ENCODE measurements at regions not wholly inside any gene's neighbourhood (a gene's known extent, or its start where the extent isn't known, plus 50 kb on each side); places are given as distances from the start of the nearest gene placed in this dataset.
A peak's percentile ranks its signal among the peaks of the same experiment; 100 is the strongest.
"Not testable (repeated sequence)": the region's sequence is repeated elsewhere in the genome, so short reads cannot be mapped to it uniquely, and the experiment has no call there.

- not testable (repeated sequence) for DNase-seq
Measured at GRCh38 chr11:98424773-98425172, 596.0 kb upstream of the CNTN5 start.

DNA sequence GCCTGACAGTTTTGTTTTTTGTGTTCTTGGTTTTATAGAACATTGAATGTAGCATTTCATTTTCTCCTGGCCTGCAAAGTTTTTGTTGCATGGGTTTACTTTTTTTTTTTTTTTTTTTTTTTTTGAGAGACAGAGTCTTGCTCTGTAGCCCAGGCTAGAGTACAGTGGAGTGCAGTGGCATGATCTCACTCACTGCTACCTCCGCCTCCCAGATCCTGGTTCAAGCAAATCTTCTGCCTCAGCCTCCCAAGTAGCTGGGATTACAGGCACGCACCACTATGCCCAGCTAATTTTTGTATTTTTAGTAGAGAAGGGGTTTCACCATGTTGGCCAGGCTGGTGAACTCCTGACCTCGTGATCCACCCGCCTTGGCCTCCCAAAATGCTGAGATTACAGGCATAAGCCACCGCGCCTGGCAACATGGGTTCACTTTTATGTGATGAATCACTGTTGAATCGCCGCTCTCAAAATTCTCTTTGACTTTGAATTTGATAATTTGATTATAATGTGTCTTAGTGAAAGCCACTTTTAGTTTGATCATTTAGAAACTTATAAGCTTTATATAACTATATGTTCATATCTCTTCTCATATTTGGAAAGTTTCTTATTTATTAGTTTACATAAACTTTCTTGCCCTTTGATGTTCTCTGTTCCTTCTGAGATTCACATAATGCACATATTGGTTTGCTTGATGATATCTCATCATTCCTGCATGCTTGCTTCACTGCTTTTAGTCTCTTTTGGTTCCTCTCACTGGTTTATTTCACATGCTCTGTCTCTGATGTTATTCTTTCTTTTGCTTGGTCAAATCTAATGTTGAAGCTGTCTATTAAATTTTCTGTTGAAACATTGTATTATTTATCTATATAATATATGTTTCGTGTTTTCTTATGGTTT lies 589.0 kb upstream of the CNTN5 start:
- no peak for DNase-seq

GRCh38 chr11:98434296-98434695 lies 586.5 kb upstream of the CNTN5 start:
- DNase-seq: peak; percentile 13

DNA sequence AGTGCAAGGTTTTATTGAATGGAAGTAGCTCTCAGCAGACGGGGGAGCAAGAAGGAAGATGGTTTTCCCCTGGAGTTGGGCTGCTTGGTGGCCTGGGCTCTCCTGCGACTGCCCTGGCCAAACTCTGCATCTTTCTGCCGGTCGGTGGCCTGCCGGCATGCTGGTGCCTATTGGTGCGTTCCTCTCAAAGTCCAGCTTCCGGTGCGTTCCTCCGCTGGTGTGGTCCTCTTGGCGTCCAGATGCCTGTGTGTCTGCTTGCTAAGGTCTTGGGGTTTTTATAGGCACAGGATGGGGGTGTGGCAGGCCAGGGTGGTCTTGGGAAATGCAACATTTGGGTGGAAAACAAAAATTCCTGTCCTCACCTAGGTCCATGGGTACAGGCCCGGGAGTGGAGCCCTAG lies 567.4 kb upstream of the CNTN5 start:
- no peak for DNase-seq

GRCh38 chr11:98455500-98456307 lies 565.0 kb upstream of the CNTN5 start:
- DNase-seq: no peak

DNA sequence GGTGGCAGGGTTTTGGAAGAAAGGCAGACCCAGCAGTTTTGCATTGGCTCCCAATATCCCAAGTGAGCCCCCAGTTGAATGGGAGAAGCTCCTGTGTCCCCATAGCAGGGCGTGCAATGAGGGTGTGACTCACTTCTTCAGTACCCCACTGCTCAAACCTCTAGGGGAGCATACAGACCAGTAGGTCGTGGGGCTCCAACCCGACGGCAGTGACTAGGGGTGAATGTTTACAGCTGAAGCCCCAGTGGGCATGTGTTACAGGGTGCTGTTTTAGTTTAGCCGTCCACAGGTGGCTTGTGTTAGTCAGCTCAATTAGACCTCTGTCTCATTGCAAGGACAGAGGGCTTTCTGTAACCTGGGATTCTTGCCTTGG lies 564.5 kb upstream of the CNTN5 start:
- DNase-seq: no peak

GRCh38 chr11:98495016-98495415 lies 525.7 kb upstream of the CNTN5 start:
- DNase-seq: no peak

DNA sequence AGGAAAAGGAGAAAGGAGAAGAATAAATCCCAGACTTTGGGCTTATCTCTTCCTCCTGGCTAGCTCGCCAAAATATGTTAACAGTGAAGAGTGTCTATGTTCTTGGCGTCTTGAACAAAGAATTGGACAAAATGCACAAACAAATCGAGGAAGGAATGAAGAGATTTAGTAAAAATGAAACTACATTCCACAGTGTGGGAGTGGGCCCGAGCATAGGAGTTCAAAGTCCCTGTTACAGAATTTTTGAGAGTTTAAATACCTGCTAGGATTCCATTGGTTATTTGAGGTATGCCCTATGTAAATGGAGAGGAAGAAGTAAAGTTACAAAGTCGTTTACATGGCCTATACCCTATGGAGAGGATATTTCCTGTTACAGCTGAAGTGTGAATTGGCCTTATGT lies 525.1 kb upstream of the CNTN5 start:
- no peak for DNase-seq

- no peak for DNase-seq
Measured at GRCh38 chr11:98507208-98507607, 513.5 kb upstream of the CNTN5 start.

- DNase-seq: no peak
Measured at GRCh38 chr11:98512938-98513337, 507.8 kb upstream of the CNTN5 start.

GRCh38 chr11:98531576-98531975 lies 489.2 kb upstream of the CNTN5 start:
- DNase-seq: no peak

DNA sequence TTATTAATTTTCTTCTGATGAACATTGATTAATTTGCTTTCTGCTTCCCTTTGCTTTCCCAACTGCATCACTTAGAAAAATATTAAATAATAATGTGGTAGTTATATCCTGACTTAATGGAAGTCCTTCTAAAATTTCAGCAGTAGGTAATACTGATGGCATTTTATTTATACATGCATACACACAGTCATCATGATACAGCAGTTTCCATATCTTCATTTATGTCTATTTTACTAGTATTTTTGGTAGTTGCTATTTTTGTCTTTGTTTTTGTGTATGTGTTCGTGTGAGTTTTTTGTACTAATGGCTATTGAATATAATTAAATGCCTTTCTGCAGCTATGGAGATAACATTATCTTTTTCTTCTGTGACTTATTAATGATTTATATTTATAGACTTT lies 484.7 kb upstream of the CNTN5 start:
- no peak for DNase-seq

DNA sequence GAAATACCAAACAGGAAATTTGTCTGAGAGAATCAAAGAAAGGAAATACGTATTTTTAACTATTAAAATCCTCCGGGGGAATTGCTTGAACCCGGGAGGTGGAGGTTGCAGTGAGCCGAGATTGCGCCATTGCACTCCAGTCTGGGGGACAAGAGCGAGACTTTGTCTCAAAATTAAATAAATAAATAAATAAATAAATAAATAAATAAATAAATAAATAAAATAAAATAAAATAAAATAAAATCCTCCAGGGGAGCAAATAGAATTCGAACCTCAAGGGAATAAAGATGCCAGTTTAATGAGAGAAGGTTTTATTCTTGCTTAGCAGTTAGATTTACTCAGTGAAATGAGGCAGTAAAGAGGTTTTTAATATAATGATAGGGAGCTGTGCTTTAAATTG lies 482.4 kb upstream of the CNTN5 start:
- not testable (repeated sequence) for DNase-seq

DNA sequence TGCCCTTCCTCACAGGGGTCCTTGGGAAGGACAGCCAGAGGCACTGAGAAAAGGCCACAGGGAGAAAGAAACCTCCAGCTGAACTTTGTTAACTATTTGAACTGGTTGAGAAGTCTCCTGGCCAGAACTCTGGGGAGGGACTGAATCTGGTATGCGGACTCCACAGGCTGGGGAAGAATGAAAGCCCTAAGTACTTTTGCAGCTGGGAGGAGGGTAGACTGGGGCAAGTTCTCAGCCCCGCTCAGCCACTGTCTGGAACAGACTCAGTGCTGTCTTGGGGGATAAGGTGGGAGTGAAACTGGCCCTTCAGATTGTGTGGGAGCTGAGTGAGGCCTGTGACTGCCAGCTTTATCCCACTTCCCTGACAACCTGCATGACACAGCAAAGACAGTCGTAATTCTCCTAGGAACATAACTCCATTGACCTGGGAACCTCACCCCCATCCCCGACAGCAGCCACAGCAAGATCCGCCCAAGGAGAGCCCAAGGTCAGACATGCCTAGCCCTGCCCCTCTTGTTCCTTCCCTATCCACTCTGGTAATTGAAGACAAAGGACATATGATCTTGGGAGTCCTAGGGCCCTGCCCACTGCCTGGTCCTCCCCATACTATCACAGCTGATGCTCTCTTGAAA lies 475.1 kb upstream of the CNTN5 start:
- no peak for DNase-seq

- no peak for DNase-seq
Measured at GRCh38 chr11:98549571-98549970, 471.2 kb upstream of the CNTN5 start.

DNA sequence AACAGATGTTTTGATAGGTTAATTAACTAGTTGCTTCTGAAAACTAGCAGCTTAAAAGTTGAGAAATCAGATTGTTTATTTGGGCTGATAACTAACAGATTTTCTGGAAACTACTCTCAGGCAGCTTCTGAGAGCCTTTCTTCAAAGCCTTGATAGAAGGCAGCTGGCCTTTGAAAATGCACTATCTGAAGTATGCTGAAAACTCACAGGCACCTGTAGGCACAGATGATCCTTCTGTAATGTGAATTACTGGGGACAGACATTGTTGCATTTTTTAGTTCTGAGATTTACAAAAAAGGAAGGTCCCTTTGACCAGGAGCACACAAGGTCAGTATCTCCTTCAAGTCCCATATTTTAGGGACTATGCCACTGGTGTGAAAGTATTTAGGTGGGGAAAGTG lies 460.8 kb upstream of the CNTN5 start:
- DNase-seq: no peak

DNA sequence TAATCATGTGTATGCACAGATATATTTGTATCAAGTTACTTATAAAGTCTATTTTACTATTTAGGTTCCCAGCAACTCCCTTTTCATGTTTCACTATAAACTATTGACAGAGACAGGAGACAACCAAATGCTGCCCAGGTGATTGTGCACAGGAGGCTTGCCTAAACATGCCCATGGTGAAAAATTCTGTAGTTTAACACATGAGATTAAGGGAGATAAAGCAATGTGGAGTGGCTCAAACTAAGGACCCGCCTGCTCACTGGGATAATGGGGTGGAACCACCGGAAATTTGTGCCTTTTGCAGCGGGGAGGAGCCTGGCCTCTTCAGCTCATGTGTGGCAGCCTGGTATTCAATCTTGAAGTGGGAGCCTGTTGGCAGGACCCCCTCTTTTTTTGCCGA lies 459.5 kb upstream of the CNTN5 start:
- DNase-seq: no peak

DNA sequence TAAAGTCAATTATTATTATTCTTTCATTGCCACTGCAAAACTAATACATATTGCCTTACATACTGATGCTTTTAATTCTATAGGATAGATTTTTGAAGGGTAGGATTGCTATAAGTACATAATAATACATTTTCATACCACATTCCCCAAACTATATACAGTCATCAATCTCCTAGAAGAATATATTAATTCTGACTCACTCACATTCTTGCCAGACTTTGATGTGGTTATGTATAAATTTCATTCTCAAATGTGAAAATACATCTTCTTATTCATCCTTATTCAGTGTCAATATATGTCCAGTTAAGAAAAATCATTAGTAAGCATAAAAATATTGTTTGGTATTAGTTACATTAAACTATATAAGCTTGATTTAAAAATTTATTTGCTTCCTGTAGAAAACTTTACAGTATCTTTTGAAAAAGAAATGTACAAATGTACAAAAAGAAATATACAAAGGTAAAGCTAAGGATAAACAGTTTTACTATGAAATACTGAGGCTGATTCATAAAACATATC lies 458.8 kb upstream of the CNTN5 start:
- DNase-seq: no peak

DNA sequence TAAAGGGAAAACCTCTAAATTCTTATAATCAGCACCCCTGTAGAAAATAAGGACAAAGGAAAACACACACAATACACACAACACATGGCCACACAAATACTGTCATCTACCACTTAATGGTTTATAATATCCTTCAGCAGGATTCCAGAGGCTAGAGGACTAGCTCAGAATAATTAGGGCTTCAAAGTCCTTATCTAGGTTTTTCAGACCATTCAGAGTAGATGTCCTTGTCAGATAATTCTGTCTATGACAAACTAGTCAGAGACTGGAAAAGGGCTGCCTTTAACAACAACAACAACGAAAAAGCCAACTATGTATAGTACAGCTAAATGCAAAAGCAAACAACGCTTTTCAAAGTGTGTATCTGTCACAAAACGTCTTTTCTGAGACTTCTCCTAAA lies 456.5 kb upstream of the CNTN5 start:
- no peak for DNase-seq

DNA sequence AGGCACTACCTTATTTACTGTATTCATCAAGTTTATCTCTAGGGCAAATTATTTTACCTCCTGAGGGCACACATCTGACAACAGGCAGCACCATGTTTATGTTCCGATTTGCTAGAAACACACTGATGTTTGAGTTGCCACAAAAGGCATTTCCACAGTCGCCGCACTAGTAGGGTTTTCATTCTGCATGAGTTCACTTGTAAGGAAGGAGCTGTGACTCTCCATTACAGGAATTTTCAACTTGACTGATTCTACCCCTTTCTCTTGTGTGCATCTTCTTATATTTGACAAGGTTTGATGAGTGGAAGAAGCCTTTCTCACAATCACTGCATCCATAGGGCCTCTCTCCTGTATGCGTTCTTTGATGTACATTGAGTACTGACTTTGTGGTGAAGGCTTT lies 455.9 kb upstream of the CNTN5 start:
- DNase-seq: no peak

GRCh38 chr11:98565311-98565710 lies 455.4 kb upstream of the CNTN5 start:
- DNase-seq: no peak

GRCh38 chr11:98566978-98567377 lies 453.8 kb upstream of the CNTN5 start:
- DNase-seq: no peak

GRCh38 chr11:98568013-98568412 lies 452.7 kb upstream of the CNTN5 start:
- peak; percentile 32 for DNase-seq

Measured in tongue (tissue), 1 donor.